ENCODE measurements at regions not wholly inside any gene's neighbourhood (a gene's known extent, or its start where the extent isn't known, plus 50 kb on each side); places are given as distances from the start of the nearest gene placed in this dataset.
"Not testable (repeated sequence)": the region's sequence is repeated elsewhere in the genome, so short reads cannot be mapped to it uniquely, and the experiment has no call there.

DNA sequence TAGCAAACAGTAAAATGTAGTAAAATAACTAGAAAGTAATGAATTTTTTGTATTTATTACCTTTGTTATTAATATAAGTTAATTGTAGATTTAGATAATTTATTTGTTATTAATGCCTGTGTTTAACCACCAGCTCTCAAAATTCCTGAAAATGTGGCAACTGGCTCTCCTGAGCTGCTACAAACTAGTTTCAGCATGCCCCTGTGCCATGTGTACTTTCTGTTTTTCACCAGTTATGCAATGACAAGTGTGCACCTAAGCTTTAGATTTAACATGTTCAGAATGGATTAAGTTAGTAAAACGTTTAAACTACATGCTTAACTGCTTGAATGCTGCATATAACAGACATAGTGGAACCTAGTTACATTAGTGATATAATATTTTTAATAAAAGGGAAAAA, 88.1 kb downstream of the POSTN start:
- Mint-ChIP-seq H3K27me3 (ENCODE audit: low read depth, poor library complexity) (no peaks in the 10 kb centered on the region), H3K4me1 (peaks cover 8% of the 10 kb centered on the region), H3K36me3 (ENCODE audit: low read depth) (no peaks in the 10 kb centered on the region), H3K27ac (no peak overlapping the region), H3K4me3 (no peak overlapping the region), H3K9me3 (no peaks in the 10 kb centered on the region)
- DNase-seq, result no peak
- TF ChIP-seq, protein P1, sequence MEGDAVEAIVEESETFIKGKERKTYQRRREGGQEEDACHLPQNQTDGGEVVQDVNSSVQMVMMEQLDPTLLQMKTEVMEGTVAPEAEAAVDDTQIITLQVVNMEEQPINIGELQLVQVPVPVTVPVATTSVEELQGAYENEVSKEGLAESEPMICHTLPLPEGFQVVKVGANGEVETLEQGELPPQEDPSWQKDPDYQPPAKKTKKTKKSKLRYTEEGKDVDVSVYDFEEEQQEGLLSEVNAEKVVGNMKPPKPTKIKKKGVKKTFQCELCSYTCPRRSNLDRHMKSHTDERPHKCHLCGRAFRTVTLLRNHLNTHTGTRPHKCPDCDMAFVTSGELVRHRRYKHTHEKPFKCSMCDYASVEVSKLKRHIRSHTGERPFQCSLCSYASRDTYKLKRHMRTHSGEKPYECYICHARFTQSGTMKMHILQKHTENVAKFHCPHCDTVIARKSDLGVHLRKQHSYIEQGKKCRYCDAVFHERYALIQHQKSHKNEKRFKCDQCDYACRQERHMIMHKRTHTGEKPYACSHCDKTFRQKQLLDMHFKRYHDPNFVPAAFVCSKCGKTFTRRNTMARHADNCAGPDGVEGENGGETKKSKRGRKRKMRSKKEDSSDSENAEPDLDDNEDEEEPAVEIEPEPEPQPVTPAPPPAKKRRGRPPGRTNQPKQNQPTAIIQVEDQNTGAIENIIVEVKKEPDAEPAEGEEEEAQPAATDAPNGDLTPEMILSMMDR (IDR thresholded peaks at IDR 0.05), result no peak

DNA sequence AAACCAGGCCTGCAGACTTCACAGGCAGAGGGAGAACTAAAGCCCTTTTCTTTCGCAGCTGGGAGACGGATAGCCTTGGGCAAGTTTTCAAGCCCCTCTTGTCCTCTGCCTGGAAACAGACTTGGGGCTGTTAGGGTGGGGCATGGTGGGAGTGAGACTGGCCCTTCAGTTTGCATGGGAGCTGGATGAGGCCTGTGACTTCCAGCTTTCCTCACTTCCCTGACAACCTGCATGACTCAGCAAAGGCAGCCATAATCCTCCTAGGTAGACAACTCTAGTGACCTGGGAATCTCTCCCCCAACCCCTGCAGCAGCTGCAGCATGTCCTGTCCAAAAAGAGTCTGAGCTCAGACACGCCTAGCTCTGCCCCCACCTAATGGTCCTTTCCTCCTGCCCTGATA, 93.0 kb downstream of the POSTN start:
- Mint-ChIP-seq H3K4me3 (no peak overlapping the region), H3K9me3 (no peaks in the 10 kb centered on the region), H3K27ac (no peak overlapping the region), H3K4me1 (peaks cover 8% of the 10 kb centered on the region), H3K27me3 (ENCODE audit: low read depth, poor library complexity) (no peaks in the 10 kb centered on the region), H3K36me3 (ENCODE audit: low read depth) (no peaks in the 10 kb centered on the region)
- TF ChIP-seq, protein P1 (IDR thresholded peaks at IDR 0.05), result no peak
- DNase-seq, result no peak

DNA sequence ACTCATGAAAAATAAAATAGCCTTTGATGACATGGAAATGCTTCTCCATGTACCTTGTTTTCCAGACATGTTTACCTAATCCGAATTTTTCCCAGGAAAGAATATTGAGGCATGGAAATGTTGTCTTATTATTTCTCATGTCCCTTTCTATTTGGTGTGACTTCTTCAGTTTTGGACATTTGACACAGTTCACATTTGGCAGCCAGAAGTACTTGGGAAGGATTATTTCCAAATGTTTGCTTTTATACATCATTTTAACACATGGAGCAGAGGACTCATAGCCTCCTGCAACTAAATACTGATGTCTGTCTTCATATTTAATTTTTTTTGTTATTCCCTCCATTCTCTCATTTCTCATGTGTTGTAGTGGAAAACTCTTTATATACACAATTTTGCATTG, 94.3 kb downstream of the POSTN start:
- Mint-ChIP-seq H3K4me1 (no peaks in the 10 kb centered on the region), H3K36me3 (ENCODE audit: low read depth) (no peaks in the 10 kb centered on the region), H3K9me3 (no peaks in the 10 kb centered on the region), H3K27ac (no peak overlapping the region), H3K27me3 (ENCODE audit: low read depth, poor library complexity) (no peaks in the 10 kb centered on the region), H3K4me3 (no peak overlapping the region)
- TF ChIP-seq, protein P1 (IDR thresholded peaks at IDR 0.05), result no peak
- DNase-seq, result no peak

DNA sequence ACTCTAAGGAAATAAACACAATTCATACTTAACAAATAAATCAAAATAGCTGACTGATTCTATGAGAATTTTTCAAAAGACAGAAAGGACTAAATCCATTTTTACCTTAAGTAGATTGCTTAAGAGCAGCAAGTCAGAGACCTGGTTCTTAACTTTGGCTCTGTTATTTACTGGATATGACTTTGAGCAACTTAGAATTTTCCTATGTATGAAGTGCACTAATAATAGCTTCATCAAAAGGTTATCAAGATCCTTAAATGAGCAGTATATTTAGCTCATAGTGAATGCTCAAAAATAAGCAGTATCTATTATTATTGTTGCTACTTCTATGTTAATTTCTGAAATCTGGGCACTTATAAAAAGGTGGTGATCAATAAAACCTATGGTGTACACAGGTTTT, 95.3 kb downstream of the POSTN start:
- no peak for DNase-seq
- Mint-ChIP-seq H3K27me3 (ENCODE audit: low read depth, poor library complexity) (no peaks in the 10 kb centered on the region), H3K9me3 (no peaks in the 10 kb centered on the region), H3K36me3 (ENCODE audit: low read depth) (no peaks in the 10 kb centered on the region), H3K4me1 (no peaks in the 10 kb centered on the region), H3K4me3 (no peak overlapping the region), H3K27ac (no peak overlapping the region)
- TF ChIP-seq, protein P1 (IDR thresholded peaks at IDR 0.05), result no peak

DNA sequence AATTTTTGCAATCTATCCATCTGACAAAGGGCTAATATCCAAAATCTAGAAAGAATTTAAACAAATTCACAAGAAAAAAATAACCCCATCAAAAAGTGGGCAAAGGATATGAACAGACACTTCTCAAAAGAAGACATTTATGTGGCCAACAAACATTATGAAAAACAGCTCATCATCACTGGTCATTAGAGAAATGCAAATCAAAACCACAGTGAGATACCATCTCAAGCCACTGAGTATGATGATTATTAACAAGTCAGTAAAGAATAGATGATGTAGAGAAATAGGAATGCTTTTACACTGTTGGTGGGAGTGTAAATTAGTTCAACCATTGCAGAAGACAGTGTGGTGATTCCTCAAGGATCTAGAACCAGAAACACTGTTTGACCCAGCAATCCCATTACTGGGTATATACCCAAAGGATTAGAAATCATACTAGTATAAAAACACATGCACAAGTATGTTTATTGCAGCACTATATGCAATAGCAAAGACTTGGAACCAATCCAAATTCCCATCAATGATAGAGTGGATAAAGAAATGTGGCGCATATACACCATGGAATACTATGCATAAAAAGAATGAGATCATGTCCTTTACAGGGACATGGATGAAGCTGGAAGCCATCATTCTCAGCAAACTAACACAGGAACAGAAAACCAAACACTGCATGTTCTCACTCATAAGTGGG, 96.1 kb downstream of the POSTN start:
- not testable (repeated sequence) for H3K27ac Mint-ChIP-seq; DNase-seq; H3K27me3 Mint-ChIP-seq (ENCODE audit: low read depth, poor library complexity); H3K9me3 Mint-ChIP-seq; H3K36me3 Mint-ChIP-seq (ENCODE audit: low read depth); H3K4me3 Mint-ChIP-seq; H3K4me1 Mint-ChIP-seq

DNA sequence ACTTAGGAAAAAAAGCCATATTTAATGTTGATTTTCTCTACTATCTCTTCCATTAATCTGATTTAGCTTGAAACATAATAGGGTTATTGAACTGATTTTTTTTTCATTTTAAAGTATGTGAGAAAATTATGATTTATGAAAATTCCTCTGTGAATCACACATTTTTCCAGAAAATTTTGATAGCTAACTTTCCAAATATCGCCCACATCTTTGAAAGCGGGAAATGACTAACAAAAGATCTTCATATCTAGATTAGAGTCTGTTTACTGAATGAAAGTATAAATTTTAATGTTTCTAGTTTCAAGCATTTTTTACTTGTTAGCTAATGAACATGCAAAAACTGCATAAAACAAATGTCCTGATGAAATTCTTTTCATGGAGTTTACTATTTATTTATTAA, 97.4 kb downstream of the POSTN start:
- Mint-ChIP-seq H3K36me3 (ENCODE audit: low read depth) (no peaks in the 10 kb centered on the region), H3K9me3 (no peaks in the 10 kb centered on the region), H3K4me3 (no peak overlapping the region), H3K27me3 (ENCODE audit: low read depth, poor library complexity) (no peaks in the 10 kb centered on the region), H3K4me1 (no peaks in the 10 kb centered on the region), H3K27ac (no peak overlapping the region)
- TF ChIP-seq, protein P1 (IDR thresholded peaks at IDR 0.05), result no peak
- DNase-seq, result no peak
